Hepatocyte (in vitro differentiated cells): ENCODE measurements at regions not wholly inside any gene's neighbourhood (a gene's known extent, or its start where the extent isn't known, plus 50 kb on each side); places are given as distances from the start of the nearest gene placed in this dataset.

Experiments used
- EZH2 ChIP-seq: fragments of 200-600 bp; sonication (generic); IDR thresholded peaks from 2 replicates; pipeline ENCODE4 v1.6.1; 2016; ENCODE audit warnings: antibody characterized with exemption, mild to moderate bottlenecking, borderline replicate concordance
- TF ChIP-seq, protein P1 (sequence below): fragments of 200-600 bp; sonication (generic); IDR thresholded peaks from 2 replicates; pipeline ENCODE4 v1.5.1; 2016; ENCODE audit warnings: antibody characterized with exemption, mild to moderate bottlenecking; ENCODE audit not compliant: poor library complexity

DNA sequence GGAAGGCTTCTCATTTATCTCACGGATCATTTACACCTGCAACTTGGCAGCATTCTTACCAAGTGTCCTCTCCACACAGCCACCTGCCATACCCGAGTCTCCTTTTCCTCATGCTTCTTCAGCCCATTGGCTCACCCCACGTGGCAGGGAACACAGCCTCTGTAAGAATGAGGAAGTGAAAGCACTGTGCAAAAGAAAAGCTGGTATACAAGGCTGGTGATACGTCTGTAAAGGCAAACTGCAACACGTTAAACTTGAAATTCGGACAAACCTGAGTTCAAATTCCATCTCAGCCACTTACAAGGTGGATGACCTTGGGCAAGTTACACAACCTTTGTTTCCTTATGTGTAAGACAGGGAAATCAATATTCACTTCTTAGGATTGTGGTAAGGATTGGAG lies 164.0 kb upstream of the RASGEF1B start:
- TF ChIP-seq EZH2: no peak
- TF ChIP-seq, protein P1, sequence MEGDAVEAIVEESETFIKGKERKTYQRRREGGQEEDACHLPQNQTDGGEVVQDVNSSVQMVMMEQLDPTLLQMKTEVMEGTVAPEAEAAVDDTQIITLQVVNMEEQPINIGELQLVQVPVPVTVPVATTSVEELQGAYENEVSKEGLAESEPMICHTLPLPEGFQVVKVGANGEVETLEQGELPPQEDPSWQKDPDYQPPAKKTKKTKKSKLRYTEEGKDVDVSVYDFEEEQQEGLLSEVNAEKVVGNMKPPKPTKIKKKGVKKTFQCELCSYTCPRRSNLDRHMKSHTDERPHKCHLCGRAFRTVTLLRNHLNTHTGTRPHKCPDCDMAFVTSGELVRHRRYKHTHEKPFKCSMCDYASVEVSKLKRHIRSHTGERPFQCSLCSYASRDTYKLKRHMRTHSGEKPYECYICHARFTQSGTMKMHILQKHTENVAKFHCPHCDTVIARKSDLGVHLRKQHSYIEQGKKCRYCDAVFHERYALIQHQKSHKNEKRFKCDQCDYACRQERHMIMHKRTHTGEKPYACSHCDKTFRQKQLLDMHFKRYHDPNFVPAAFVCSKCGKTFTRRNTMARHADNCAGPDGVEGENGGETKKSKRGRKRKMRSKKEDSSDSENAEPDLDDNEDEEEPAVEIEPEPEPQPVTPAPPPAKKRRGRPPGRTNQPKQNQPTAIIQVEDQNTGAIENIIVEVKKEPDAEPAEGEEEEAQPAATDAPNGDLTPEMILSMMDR: no peak
